ENCODE measurements at regions not wholly inside any gene's neighbourhood (a gene's known extent, or its start where the extent isn't known, plus 50 kb on each side); places are given as distances from the start of the nearest gene placed in this dataset.

DNA sequence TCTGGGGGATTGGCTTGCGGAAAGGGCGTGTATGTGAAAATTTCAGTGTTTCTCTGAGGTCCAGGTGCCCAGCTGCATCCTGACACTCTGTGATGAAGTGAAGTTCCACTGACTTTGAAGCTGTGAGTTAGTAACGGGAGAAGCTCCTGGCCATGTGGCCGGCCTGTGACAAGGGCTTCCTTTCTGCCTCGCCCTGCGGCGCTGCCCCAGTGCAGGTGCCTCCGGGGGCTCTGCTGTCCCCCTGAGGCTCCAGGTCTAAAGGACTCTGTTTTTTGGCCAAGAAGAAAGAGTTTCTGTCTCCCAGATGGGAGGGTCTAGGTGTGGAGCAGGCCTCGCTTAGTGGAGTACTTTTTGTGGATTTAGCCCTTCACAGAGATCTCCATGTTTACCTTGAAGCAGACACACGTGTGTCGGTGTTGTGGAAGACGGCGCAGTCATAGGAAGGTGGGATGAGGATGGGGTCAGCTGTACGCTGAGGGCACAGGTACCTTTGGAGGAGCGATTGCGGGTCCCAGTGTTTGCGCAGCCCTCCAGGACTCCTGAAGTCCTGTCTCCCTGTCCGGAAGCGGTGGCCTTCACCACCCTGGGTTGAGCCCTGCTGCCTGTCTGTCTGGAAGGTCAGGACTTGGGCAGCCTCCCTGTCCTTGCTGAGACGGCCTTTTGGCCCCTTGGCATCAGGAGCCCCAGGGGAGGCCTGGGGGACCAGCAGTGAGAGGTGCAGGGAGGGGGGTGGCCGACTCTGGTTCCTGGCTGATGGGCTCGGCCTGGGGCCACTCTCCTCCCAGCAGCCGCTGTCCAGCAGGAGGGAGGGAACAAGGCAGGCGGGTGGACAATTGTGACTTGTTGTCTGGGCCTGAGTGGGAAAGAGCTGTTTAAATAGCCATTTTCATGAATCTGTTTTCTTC, 1249.3 kb downstream of the BRD1 start:
- no peak for TF ChIP-seq FOXP2 (optimal IDR thresholded peaks at IDR 0.05; ENCODE audit: control extremely low read depth, extremely low read length, insufficient read depth)
- no peak for TF ChIP-seq EZH2 (IDR thresholded peaks at IDR 0.05)
